ENCODE measurements at regions not wholly inside any gene's neighbourhood (a gene's known extent, or its start where the extent isn't known, plus 50 kb on each side); places are given as distances from the start of the nearest gene placed in this dataset.

GRCh38 chr6:21984135-21984534 lies 312.7 kb downstream of the PRL start:
- TF ChIP-seq CTCF (IDR thresholded peaks at IDR 0.05; ENCODE audit: insufficient read depth, low read depth, low read length) (no peak), EZH2 (IDR thresholded peaks at IDR 0.05; ENCODE audit: insufficient read depth, low read length) (no peak)
